Ishikawa (cell line): ENCODE measurements at regions not wholly inside any gene's neighbourhood (a gene's known extent, or its start where the extent isn't known, plus 50 kb on each side); places are given as distances from the start of the nearest gene placed in this dataset.

Source experiments
- CREB1 ChIP-seq: IDR thresholded peaks from 2 replicates; pipeline ENCODE4 v1.6.1; 2012; ENCODE audit warnings: low read depth
- MAX ChIP-seq: IDR thresholded peaks from 2 replicates; pipeline ENCODE4 v1.6.1; 2012
- RAD21 ChIP-seq: IDR thresholded peaks from 2 replicates; pipeline ENCODE4 v1.6.1; 2012; ENCODE audit warnings: low read depth
- REST ChIP-seq: IDR thresholded peaks from 2 replicates; pipeline ENCODE4 v1.6.1; 2012; ENCODE audit warnings: low read depth, mild to moderate bottlenecking
- YY1 ChIP-seq: IDR thresholded peaks from 2 replicates; pipeline ENCODE4 v1.6.1; 2012; ENCODE audit warnings: low read depth

GRCh38 chr7:138369797-138370196 is 90.3 kb upstream of the TRIM24 start:
- TF ChIP-seq MAX (no peak), RAD21 (no peak), YY1 (no peak), REST (no peak), CREB1 (no peak)
